ENCODE measurements at regions not wholly inside any gene's neighbourhood (a gene's known extent, or its start where the extent isn't known, plus 50 kb on each side); places are given as distances from the start of the nearest gene placed in this dataset.

DNA sequence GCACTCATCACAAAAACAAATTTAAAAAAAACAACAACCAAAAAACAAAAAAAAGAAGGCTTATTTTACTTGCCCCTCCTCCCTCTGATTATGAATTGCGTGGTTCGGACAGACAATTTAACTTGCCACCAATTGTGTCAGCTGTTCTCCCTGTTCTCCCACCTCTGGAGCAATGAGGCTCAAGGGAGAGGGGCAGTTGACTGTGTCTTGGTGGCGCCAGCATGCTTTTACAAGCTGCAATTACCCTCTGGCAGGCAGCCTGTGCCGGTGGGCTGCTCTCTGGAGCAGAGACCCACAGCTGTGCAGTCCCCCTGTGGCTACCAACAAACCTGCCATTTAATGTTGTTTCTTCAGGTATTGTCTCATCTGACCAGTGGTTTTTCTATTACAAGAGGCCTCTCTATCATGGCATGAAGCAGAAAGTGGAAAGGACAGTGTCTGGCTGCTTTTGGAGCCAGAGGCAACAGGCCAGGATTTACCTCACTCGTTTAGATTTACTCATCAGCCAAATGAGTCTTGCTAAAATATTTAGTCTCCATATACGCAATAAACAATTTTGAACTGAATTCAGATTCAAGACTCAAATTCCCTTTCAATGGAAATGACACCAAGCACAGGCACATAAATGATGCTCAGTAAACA lies 192.0 kb upstream of the TPRG1 start:
- TF ChIP-seq POLR2A (IDR thresholded peaks at IDR 0.05): no peak
- TF ChIP-seq, protein P1, sequence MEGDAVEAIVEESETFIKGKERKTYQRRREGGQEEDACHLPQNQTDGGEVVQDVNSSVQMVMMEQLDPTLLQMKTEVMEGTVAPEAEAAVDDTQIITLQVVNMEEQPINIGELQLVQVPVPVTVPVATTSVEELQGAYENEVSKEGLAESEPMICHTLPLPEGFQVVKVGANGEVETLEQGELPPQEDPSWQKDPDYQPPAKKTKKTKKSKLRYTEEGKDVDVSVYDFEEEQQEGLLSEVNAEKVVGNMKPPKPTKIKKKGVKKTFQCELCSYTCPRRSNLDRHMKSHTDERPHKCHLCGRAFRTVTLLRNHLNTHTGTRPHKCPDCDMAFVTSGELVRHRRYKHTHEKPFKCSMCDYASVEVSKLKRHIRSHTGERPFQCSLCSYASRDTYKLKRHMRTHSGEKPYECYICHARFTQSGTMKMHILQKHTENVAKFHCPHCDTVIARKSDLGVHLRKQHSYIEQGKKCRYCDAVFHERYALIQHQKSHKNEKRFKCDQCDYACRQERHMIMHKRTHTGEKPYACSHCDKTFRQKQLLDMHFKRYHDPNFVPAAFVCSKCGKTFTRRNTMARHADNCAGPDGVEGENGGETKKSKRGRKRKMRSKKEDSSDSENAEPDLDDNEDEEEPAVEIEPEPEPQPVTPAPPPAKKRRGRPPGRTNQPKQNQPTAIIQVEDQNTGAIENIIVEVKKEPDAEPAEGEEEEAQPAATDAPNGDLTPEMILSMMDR (IDR thresholded peaks at IDR 0.05): no peak
